Activated naive CD8-positive, alpha-beta T cell treated with anti-CD3 and anti-CD28 coated beads for 36 hours (primary cell): ENCODE measurements at regions not wholly inside any gene's neighbourhood (a gene's known extent, or its start where the extent isn't known, plus 50 kb on each side); places are given as distances from the start of the nearest gene placed in this dataset.
"Not testable (repeated sequence)": the region's sequence is repeated elsewhere in the genome, so short reads cannot be mapped to it uniquely, and the experiment has no call there.

Source experiments
- DNase-seq: peaks from one replicate; pipeline ENCODE4 v3.0.0; 2021
- H3K27ac Mint-ChIP-seq: one replicate; pipeline ENCODE4 v1.8.0; 2022; ENCODE audit warnings: mild to moderate bottlenecking, moderate library complexity, mixed read lengths
- H3K27me3 Mint-ChIP-seq: one replicate; pipeline ENCODE4 v1.8.0; 2022; ENCODE audit warnings: mild to moderate bottlenecking, mixed read lengths
- H3K36me3 Mint-ChIP-seq: one replicate; pipeline ENCODE4 v1.8.0; 2021; ENCODE audit warnings: mild to moderate bottlenecking, mixed read lengths
- H3K4me1 Mint-ChIP-seq: one replicate; pipeline ENCODE4 v1.8.0; 2021; ENCODE audit warnings: mixed read lengths
- H3K4me3 Mint-ChIP-seq: one replicate; pipeline ENCODE4 v1.8.0; 2022; ENCODE audit warnings: mild to moderate bottlenecking, moderate library complexity, mixed read lengths
- H3K9me3 Mint-ChIP-seq: one replicate; pipeline ENCODE4 v1.8.0; 2022; ENCODE audit warnings: mixed read lengths

DNA sequence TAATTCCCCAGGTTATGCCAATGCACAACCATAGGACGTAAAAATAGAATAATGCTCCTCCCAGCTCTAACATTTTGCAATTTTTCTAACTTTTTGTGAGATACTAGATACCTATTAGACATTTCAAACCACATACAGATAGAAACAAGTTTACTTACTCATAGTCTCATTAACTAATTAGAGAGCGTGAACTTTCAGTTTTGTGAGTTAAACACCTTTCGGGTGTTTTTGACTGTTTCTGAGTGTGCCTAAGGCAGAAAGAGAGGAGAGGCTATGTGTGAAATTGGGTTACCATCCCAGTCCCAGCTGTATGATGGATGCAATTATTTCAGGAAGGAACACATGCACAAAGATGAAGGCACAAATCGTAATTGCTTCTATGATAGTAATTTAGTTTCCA lies 300.4 kb upstream of the POU1F1 start:
- no peak overlapping the region for H3K27ac Mint-ChIP-seq
- H3K4me1 Mint-ChIP-seq = no peaks in the 10 kb centered on the region
- no peaks in the 10 kb centered on the region for H3K9me3 Mint-ChIP-seq
- DNase-seq = no peak
- no peaks in the 10 kb centered on the region for H3K36me3 Mint-ChIP-seq
- no peak overlapping the region for H3K4me3 Mint-ChIP-seq
- no peaks in the 10 kb centered on the region for H3K27me3 Mint-ChIP-seq

DNA sequence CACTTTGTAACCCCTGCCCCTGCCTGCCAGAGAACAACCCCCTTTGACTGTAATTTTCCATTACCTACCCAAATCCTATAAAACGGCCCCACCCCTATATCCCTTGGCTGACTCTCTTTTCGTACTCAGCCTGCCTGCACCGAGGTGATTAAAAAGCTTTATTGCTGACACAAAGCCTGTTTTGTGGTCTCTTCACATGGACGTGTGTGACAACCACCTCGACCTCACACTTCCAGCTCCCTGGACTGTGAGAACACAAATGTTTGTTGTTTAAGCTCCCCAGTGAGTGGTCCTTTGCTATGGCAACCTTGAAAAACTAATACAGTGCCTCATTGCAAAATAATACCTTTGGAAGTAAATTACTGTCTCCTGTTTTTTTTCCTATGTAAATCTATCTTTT lies 299.2 kb upstream of the POU1F1 start:
- H3K4me1 Mint-ChIP-seq = no peaks in the 10 kb centered on the region
- no peak for DNase-seq
- no peak overlapping the region for H3K4me3 Mint-ChIP-seq
- no peaks in the 10 kb centered on the region for H3K36me3 Mint-ChIP-seq
- no peaks in the 10 kb centered on the region for H3K27me3 Mint-ChIP-seq
- H3K27ac Mint-ChIP-seq = no peak overlapping the region
- no peaks in the 10 kb centered on the region for H3K9me3 Mint-ChIP-seq

DNA sequence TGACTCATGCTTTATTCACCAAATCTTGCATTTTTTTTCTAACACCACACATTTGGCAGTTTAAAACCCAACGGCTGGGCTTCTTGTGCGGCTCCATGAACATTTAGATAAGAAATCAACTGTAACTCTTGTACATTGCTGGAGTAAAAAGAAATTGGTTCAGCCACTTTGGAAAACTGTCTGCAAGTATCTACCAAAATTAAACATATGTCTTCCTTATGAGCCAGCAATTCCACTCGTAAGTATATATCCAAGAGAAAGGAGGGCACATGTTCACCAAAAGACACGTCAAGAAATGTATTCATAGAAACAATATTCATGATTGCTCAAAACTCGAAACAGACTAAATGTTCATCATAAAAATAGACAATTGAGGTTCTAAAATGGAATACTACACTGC lies 291.9 kb upstream of the POU1F1 start:
- Mint-ChIP-seq H3K4me3 (no peak overlapping the region), H3K27me3 (no peaks in the 10 kb centered on the region), H3K9me3 (no peaks in the 10 kb centered on the region), H3K4me1 (no peaks in the 10 kb centered on the region), H3K27ac (no peak overlapping the region), H3K36me3 (no peaks in the 10 kb centered on the region)
- DNase-seq = no peak

DNA sequence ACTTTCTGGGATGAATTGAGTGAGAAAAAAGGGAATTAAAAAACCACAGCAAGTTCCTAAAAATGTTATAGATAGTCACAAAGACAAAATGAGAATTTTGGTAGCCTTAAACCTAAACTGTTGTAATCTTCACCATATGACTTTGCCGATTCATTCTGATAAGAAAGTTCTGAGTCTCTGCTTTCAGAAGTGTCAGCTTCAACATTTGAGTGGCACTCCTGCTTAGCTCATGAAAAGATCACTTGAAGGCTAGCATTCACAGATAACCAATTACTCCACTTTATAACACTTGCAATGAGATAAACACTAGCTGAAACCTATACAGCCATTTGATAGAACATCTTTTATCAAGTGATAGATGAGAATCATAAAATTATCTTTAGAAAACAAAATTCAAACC lies 288.1 kb upstream of the POU1F1 start:
- H3K4me3 Mint-ChIP-seq = no peak overlapping the region
- H3K9me3 Mint-ChIP-seq = no peaks in the 10 kb centered on the region
- H3K27ac Mint-ChIP-seq = no peak overlapping the region

DNA sequence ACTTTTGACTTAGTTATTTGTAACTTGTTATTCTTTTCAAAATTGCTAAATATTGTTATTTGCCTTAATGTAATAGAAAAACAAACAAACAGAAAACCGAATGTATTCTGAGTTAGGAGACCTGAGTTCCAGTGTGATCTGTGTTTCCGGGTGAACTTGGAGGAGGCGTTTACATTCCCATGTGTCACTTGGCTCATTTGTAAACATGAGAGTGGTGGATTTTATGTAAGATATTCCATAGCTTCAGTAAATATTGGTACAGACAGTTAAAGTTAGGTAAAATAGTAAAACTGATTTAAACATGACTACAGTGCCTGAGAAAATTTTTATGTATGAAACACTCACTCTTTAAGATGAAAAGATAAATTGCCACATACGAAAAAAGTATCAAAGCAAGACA lies 287.3 kb upstream of the POU1F1 start:
- Mint-ChIP-seq H3K4me1 (no peaks in the 10 kb centered on the region), H3K4me3 (no peak overlapping the region)

More for the DNA sequence above, 288.1 kb upstream of the POU1F1 start:
- no peak for DNase-seq
- H3K4me1 Mint-ChIP-seq = no peaks in the 10 kb centered on the region
- H3K36me3 Mint-ChIP-seq = no peaks in the 10 kb centered on the region
- no peaks in the 10 kb centered on the region for H3K27me3 Mint-ChIP-seq

DNA sequence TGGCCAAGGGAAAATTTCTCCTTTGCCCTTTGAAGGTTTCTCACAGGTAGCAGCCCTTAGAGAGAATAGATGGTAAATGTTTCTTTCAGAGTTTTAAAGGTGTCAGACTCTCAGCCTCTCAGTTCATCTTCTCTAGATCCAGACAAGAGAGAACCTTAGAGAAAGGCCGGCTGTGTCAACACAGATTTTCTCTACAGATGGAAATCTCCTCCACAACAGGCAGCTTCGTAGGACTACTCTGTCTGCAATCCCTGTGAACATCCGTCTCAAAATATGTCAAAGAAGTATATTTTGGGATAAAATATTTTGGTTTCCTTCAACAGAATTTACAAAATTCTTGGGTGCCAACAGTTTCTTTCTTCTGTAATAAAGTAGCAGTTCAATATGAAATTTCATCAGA lies 282.1 kb upstream of the POU1F1 start:
- H3K4me1 Mint-ChIP-seq = no peaks in the 10 kb centered on the region
- H3K27me3 Mint-ChIP-seq = no peaks in the 10 kb centered on the region
- DNase-seq = no peak
- H3K4me3 Mint-ChIP-seq = no peak overlapping the region
- no peaks in the 10 kb centered on the region for H3K9me3 Mint-ChIP-seq
- H3K36me3 Mint-ChIP-seq = no peaks in the 10 kb centered on the region
- H3K27ac Mint-ChIP-seq = no peak overlapping the region

More for the DNA sequence above, 287.3 kb upstream of the POU1F1 start:
- DNase-seq = no peak
- H3K36me3 Mint-ChIP-seq = no peaks in the 10 kb centered on the region
- H3K27me3 Mint-ChIP-seq = no peaks in the 10 kb centered on the region
- no peak overlapping the region for H3K27ac Mint-ChIP-seq
- no peaks in the 10 kb centered on the region for H3K9me3 Mint-ChIP-seq

DNA sequence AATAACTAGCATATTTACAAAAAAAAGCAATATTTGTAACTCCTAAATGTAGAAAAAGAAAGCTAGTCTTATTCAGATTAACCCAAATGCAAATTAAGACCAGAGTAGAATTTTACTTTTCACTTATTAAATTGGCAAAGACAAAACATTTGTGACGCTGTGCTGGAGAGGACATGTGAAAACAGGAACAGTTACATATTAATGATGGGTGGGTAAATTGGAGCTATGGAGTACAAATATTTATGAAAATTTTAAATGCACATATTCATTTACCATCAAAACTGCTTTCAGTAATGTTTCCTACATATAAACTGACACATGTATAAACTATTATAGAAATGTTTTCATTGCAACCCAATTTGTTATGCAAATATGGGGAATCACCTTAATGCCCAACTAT lies 278.9 kb upstream of the POU1F1 start:
- Mint-ChIP-seq H3K4me3 (no peak overlapping the region), H3K36me3 (no peaks in the 10 kb centered on the region), H3K27me3 (peaks cover 4% of the 10 kb centered on the region), H3K4me1 (no peaks in the 10 kb centered on the region), H3K9me3 (no peaks in the 10 kb centered on the region), H3K27ac (no peak overlapping the region)
- no peak for DNase-seq

DNA sequence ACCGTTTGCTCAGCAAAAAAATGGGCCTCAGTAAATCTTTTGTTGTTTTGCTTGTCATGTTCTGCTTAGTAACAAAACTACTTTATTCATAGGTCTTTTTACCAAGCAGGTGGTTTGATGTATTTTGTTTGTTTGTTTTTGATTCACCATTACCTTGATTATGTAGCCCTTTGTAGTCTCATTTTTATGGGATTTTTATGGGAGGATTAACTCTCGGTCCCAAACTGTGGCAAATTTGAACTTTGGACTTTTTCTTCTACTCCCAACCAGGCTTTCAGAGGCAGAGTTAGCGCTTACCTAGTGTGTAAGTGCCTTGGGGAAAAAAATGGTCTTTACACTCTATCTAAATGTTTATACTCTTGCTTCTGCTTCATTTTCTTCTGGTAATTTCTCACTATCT lies 276.7 kb upstream of the POU1F1 start:
- Mint-ChIP-seq H3K36me3 (no peaks in the 10 kb centered on the region), H3K9me3 (no peaks in the 10 kb centered on the region), H3K4me3 (no peak overlapping the region), H3K4me1 (no peaks in the 10 kb centered on the region), H3K27ac (no peak overlapping the region), H3K27me3 (peaks cover 4% of the 10 kb centered on the region)
- DNase-seq = no peak

DNA sequence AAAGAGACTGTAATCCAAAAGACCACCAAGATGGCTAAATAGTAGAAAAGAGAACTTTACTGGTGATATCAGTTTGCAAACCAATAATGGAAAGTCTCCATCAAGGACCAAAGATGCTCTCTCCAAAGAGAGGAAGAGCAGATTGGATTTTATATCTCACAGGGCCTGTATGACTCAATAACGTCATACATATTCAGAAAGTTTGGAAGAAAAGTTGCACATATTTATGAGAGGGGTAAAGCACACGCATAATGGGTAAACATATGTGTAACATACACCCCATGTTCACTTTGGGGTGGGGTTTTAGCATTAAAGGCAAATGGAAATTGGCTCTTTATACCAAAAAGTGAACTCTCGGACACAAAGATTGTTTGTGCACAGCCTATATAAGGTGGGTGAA lies 274.5 kb upstream of the POU1F1 start:
- H3K4me1 Mint-ChIP-seq = no peaks in the 10 kb centered on the region
- H3K9me3 Mint-ChIP-seq = no peaks in the 10 kb centered on the region
- DNase-seq = no peak
- peaks cover 8% of the 10 kb centered on the region for H3K27me3 Mint-ChIP-seq
- H3K4me3 Mint-ChIP-seq = no peak overlapping the region
- no peak overlapping the region for H3K27ac Mint-ChIP-seq
- no peaks in the 10 kb centered on the region for H3K36me3 Mint-ChIP-seq

DNA sequence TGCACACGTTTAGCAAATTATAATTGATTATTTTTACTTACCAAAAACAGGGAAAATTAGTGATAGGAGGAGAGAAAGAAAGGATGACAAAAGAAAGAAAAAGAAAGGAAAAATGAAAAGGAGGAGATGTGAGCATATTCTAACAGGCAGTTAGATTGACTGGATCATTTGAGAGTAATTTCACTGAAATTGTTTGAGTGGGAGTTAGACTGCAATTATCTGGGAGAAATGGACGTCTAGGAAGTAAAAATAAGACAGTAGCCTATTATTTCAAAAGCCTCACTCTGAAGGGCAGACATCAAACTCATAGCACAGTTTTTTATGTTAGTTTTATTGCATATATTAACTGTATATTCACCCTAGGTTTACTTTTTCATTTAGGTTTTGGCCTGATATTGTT lies 272.8 kb upstream of the POU1F1 start:
- H3K27me3 Mint-ChIP-seq = peaks cover 8% of the 10 kb centered on the region
- no peak overlapping the region for H3K4me3 Mint-ChIP-seq
- no peak for DNase-seq
- no peak overlapping the region for H3K27ac Mint-ChIP-seq
- no peaks in the 10 kb centered on the region for H3K36me3 Mint-ChIP-seq
- no peaks in the 10 kb centered on the region for H3K9me3 Mint-ChIP-seq
- no peaks in the 10 kb centered on the region for H3K4me1 Mint-ChIP-seq

DNA sequence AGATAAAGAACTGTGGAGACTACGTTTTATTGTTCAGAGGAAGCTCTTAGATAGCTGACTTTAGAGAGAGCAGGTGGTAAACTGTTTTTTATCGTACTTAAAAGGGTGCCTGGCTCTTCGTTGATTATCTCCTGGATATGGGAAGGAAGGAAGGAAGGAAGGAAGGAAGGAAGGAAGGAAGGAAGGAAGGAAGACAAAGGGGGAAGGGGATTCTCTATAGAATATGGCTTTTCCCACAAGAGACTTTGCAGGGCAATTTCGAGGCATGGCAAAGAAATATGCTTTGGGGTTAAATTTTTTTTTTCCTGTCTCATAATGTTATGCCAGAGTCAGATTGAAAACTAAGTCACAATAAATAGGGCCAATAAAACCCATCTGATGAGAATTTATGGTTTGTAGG lies 271.9 kb upstream of the POU1F1 start:
- Mint-ChIP-seq H3K27ac (no peak overlapping the region), H3K36me3 (no peaks in the 10 kb centered on the region), H3K9me3 (no peaks in the 10 kb centered on the region), H3K4me1 (no peaks in the 10 kb centered on the region), H3K4me3 (no peak overlapping the region), H3K27me3 (peaks cover 6% of the 10 kb centered on the region)
- no peak for DNase-seq

DNA sequence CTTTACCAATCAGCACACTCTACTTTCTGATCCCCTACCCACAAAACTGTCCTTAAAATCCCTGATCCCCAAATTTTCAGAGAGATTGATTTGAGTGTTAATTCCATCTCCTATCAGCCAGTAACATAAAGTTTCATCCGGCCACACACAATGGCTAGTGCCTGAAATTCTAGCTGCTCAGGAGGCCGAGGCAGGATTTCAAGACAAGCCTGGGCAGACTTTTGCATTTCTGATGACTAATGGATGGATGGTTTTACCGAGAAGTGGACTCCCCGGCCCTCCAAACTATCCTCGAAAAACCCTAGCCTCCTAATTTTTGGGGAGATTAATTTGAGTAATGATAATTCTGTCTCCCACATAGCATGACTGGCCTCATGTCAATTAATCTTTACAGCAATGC lies 269.8 kb upstream of the POU1F1 start:
- H3K27ac Mint-ChIP-seq = no peak overlapping the region
- no peaks in the 10 kb centered on the region for H3K36me3 Mint-ChIP-seq
- H3K4me1 Mint-ChIP-seq = no peaks in the 10 kb centered on the region
- DNase-seq = no peak
- H3K27me3 Mint-ChIP-seq = peaks cover 4% of the 10 kb centered on the region
- no peak overlapping the region for H3K4me3 Mint-ChIP-seq
- H3K9me3 Mint-ChIP-seq = no peaks in the 10 kb centered on the region

DNA sequence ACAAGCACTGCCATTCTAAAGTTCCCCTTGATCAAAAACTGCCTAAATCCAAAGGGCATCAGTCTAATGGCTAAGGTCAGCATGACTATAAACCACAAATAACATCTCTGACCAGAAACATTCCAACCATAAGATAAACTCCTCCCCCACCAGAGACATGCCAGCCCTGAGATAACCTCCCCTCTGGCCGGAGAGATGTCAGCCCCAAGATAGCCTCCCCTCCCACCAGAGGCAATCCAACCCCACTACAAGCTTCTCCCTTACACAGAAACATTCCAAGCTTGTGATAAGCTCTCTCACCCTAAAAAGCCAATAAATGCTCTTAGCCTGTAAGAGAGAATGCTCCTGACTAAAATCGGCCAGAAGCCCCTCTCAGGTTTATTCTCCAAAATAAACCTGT lies 267.0 kb upstream of the POU1F1 start:
- not testable (repeated sequence) for H3K9me3 Mint-ChIP-seq, H3K27me3 Mint-ChIP-seq, H3K4me1 Mint-ChIP-seq, H3K36me3 Mint-ChIP-seq, H3K27ac Mint-ChIP-seq, DNase-seq, H3K4me3 Mint-ChIP-seq

DNA sequence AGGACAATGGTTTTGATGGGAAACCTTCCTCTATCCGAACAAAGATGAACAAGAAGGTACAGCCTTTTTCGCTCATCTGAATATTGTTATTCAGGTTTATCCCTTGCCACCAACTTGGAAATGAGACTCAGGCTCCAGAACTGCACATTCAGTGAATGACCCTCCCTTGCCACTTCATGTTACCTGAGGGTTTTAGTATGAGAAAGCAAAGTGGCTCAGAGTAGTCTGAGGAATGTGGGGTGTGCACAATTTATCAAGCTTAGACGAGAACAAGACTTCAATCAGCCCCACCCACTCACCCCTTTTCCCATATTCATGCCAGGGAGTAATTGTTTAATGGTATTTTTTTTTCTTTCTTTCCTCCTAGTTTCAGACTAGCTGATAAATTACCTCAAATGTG lies 265.3 kb upstream of the POU1F1 start:
- no peak for DNase-seq
- Mint-ChIP-seq H3K36me3 (no peaks in the 10 kb centered on the region), H3K4me3 (no peak overlapping the region), H3K27me3 (peaks cover 3% of the 10 kb centered on the region), H3K9me3 (peaks cover 2% of the 10 kb centered on the region), H3K4me1 (no peaks in the 10 kb centered on the region), H3K27ac (no peak overlapping the region)

DNA sequence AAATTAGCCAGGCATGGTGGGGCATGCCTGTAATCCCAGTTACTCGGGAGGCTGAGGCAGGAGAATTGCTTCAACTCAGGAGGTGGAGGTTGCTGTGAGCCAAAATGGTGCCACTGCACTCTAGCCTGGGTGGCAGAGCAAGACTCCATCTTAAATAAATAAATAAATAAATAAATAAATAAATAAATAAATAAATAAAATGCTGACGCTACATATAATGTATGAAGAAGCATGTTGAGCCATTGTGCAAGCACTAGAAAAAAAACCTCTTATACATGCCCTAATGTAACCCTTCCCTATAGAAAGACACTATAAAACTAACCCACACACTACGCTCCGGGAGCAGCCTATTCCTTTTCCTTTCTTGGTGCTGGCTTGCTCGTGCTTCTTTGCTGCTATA lies 262.3 kb upstream of the POU1F1 start:
- not testable (repeated sequence) for H3K9me3 Mint-ChIP-seq, DNase-seq, H3K27me3 Mint-ChIP-seq, H3K4me3 Mint-ChIP-seq, H3K4me1 Mint-ChIP-seq, H3K36me3 Mint-ChIP-seq, H3K27ac Mint-ChIP-seq

DNA sequence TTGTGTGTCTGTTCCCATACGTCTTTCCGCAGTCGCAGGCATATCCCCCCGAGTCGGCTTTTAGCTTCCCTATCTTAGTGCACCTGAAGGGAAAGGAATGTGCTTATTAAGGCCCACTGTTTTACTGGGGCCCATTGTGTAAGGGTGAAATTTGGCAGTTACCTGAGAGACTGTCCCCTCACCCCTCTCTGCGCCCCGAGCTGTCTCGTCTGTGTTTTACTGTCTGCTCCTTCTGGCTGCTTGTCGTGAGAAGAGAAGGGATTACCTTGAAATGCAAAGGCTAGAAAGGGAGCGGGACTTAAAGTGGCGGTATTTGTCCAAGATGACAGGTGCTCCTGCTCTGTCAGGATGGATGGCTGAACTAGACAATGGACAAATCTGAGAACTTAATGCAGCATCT lies 233.0 kb upstream of the POU1F1 start:
- H3K9me3 Mint-ChIP-seq = no peaks in the 10 kb centered on the region
- no peaks in the 10 kb centered on the region for H3K4me1 Mint-ChIP-seq

DNA sequence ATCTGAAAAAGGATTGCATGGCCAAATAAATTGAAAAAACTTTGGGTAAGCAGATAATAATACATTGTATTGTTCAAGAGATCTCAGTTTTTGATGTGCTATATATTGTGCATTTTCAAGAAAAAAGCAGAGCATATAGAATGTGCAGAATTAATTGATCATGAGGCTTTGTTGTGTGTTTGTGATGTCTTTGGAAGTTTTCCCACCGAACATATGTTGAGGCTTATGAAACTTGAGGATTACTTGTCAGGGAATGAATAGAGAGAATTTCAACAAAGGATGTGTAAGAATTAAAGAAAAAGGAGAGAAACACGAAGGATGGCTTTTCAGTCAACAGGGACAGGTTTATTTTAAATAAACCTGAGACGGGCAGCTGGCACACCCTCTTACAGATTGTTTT lies 232.5 kb upstream of the POU1F1 start:
- Mint-ChIP-seq H3K4me1 (no peaks in the 10 kb centered on the region), H3K27me3 (no peaks in the 10 kb centered on the region), H3K9me3 (no peaks in the 10 kb centered on the region), H3K4me3 (no peak overlapping the region), H3K27ac (no peak overlapping the region), H3K36me3 (no peaks in the 10 kb centered on the region)
- DNase-seq = no peak

More for the DNA sequence above, 233.0 kb upstream of the POU1F1 start:
- no peak for DNase-seq
- H3K27me3 Mint-ChIP-seq = no peaks in the 10 kb centered on the region
- no peak overlapping the region for H3K27ac Mint-ChIP-seq
- no peaks in the 10 kb centered on the region for H3K36me3 Mint-ChIP-seq
- no peak overlapping the region for H3K4me3 Mint-ChIP-seq
